ENCODE measurements at regions not wholly inside any gene's neighbourhood (a gene's known extent, or its start where the extent isn't known, plus 50 kb on each side); places are given as distances from the start of the nearest gene placed in this dataset.

DNA sequence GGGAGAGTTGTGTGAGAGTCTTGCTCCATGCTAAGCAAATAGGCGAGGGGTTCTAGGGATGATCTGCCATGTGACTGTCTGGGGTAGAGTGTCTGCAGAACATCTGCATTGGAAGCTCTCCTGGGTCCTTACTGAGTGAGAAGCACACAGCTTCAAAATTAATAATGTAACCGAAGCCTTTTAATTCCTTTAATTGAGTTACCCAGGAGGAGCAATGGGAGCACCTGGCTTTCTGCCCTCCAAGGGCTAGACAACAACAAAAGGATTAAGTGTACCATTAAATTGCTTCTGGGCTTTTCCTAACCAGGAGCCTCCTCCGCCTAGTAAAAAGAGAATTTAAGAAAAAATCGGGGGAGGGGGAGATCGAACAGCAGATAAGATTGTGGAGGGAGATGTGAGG lies 102.0 kb upstream of the TBX20 start:
- Histone ChIP-seq H3K27me3 (ENCODE audit: control insufficient read depth in 2 of 2, insufficient read depth in 2 of 2, low read length in 2 of 2) (no peaks in the 10 kb centered on the region), H3K36me3 (ENCODE audit: control insufficient read depth, insufficient read depth, low read length) (no peaks in the 10 kb centered on the region), H2AFZ (ENCODE audit: low read depth, low read length) (no peak overlapping the region), H3K27ac (ENCODE audit: extremely low read depth, low read depth, low read length) (no peak overlapping the region), H3K4me1 (replicated peaks in 1 of 2; ENCODE audit: control insufficient read depth in 2 of 2, insufficient read depth in 2 of 2, low read length in 2 of 2) (no peaks in the 10 kb centered on the region), H3K9me1 (ENCODE audit: control insufficient read depth, insufficient read depth, low read length) (no peaks in the 10 kb centered on the region), H4K20me1 (replicated peaks; ENCODE audit: control insufficient read depth, insufficient read depth, low read length) (no peaks in the 10 kb centered on the region), H3K9me3 (replicated peaks; ENCODE audit: control insufficient read depth, insufficient read depth, low read depth, low read length) (no peaks in the 10 kb centered on the region), H3K4me3 (no peak overlapping the region), H3K9ac (ENCODE audit: insufficient read depth in 1 of 2, low read depth in 2 of 2, low read length in 2 of 2) (no peak overlapping the region), H3K4me2 (ENCODE audit: insufficient read depth, low read length) (no peak overlapping the region), H3K79me2 (ENCODE audit: control insufficient read depth, insufficient read depth, low read length) (no peaks in the 10 kb centered on the region)
- ATAC-seq (no peak), FAIRE-seq (no peak), DNase-seq (ENCODE audit: extremely low read depth in 1 of 4, low spot score in 3 of 4) (no peak)
- intact Hi-C loops (cut with micrococcal nuclease): no loop called here
- in situ Hi-C loops (cut with MboI): no loop called here
- ChIA-PET POLR2A (no interaction called here), CTCF (ENCODE audit: low intra/inter-chr PET ratio) (no interaction called here)
- 2% methylated on average over 5 of the region's 5 CpGs for WGBS (ENCODE audit: insufficient coverage, low coverage, missing lambda C conversion rate)
- no TSS peak for BruUV-seq (replicated peaks)
- TF ChIP-seq GTF2F1 (IDR thresholded peaks at IDR 0.05; ENCODE audit: low read depth, low read length) (no peak), HMGN3 (IDR thresholded peaks at IDR 0.05; ENCODE audit: borderline replicate concordance, extremely low read depth, insufficient read length, low read depth, low read length) (no peak), LARP7 (IDR thresholded peaks at IDR 0.05) (no peak), FOXJ2 (tag; IDR thresholded peaks at IDR 0.05) (no peak), EP400 (IDR thresholded peaks at IDR 0.05) (no peak), RBBP5 (IDR thresholded peaks at IDR 0.05; ENCODE audit: borderline replicate concordance, insufficient read depth, low read length, poor library complexity, severe bottlenecking) (no peak), TAF1 (IDR thresholded peaks at IDR 0.05; ENCODE audit: control insufficient read depth, extremely low read depth, insufficient read depth, low read length, severe bottlenecking) (no peak), KAT8 (IDR thresholded peaks at IDR 0.05; ENCODE audit: low read depth) (no peak), MBD2 (IDR thresholded peaks at IDR 0.05; ENCODE audit: borderline replicate concordance, low read depth) (no peak)
- TF ChIP-seq, protein P1, sequence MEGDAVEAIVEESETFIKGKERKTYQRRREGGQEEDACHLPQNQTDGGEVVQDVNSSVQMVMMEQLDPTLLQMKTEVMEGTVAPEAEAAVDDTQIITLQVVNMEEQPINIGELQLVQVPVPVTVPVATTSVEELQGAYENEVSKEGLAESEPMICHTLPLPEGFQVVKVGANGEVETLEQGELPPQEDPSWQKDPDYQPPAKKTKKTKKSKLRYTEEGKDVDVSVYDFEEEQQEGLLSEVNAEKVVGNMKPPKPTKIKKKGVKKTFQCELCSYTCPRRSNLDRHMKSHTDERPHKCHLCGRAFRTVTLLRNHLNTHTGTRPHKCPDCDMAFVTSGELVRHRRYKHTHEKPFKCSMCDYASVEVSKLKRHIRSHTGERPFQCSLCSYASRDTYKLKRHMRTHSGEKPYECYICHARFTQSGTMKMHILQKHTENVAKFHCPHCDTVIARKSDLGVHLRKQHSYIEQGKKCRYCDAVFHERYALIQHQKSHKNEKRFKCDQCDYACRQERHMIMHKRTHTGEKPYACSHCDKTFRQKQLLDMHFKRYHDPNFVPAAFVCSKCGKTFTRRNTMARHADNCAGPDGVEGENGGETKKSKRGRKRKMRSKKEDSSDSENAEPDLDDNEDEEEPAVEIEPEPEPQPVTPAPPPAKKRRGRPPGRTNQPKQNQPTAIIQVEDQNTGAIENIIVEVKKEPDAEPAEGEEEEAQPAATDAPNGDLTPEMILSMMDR (IDR thresholded peaks at IDR 0.05 in 2 of 3, conservative IDR thresholded peaks at IDR 0.05 in 1 of 3; ENCODE audit: insufficient read depth in 2 of 3, low read depth in 1 of 3, low read length in 3 of 3): no peak
- TF ChIP-seq, protein P2, sequence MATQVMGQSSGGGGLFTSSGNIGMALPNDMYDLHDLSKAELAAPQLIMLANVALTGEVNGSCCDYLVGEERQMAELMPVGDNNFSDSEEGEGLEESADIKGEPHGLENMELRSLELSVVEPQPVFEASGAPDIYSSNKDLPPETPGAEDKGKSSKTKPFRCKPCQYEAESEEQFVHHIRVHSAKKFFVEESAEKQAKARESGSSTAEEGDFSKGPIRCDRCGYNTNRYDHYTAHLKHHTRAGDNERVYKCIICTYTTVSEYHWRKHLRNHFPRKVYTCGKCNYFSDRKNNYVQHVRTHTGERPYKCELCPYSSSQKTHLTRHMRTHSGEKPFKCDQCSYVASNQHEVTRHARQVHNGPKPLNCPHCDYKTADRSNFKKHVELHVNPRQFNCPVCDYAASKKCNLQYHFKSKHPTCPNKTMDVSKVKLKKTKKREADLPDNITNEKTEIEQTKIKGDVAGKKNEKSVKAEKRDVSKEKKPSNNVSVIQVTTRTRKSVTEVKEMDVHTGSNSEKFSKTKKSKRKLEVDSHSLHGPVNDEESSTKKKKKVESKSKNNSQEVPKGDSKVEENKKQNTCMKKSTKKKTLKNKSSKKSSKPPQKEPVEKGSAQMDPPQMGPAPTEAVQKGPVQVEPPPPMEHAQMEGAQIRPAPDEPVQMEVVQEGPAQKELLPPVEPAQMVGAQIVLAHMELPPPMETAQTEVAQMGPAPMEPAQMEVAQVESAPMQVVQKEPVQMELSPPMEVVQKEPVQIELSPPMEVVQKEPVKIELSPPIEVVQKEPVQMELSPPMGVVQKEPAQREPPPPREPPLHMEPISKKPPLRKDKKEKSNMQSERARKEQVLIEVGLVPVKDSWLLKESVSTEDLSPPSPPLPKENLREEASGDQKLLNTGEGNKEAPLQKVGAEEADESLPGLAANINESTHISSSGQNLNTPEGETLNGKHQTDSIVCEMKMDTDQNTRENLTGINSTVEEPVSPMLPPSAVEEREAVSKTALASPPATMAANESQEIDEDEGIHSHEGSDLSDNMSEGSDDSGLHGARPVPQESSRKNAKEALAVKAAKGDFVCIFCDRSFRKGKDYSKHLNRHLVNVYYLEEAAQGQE (IDR thresholded peaks at IDR 0.05; ENCODE audit: borderline replicate concordance): no peak
- TF ChIP-seq, protein P2 (CRISPR knock-in tag; IDR thresholded peaks at IDR 0.05; ENCODE audit: low read depth): no peak
- TF ChIP-seq, protein P3, sequence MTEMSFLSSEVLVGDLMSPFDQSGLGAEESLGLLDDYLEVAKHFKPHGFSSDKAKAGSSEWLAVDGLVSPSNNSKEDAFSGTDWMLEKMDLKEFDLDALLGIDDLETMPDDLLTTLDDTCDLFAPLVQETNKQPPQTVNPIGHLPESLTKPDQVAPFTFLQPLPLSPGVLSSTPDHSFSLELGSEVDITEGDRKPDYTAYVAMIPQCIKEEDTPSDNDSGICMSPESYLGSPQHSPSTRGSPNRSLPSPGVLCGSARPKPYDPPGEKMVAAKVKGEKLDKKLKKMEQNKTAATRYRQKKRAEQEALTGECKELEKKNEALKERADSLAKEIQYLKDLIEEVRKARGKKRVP (CRISPR knock-in tag; IDR thresholded peaks at IDR 0.05): no peak
